Endothelial cell of umbilical vein (primary cell): ENCODE measurements at regions not wholly inside any gene's neighbourhood (a gene's known extent, or its start where the extent isn't known, plus 50 kb on each side); places are given as distances from the start of the nearest gene placed in this dataset.

Experiments used
- BruUV-seq: library from RNA; stranded (reverse); fragments of 400-500 nt; replicated peaks from 2 replicates; lab custom pipeline; 2021; lab: Mats Ljungman, UMichigan
- CTCF ChIA-PET: fragments of 300-600, 350-600 bp; sonication (Branson Sonifier 250); formaldehyde crosslinking; loops from one replicate; lab custom pipeline; 2021; ENCODE audit warnings: antibody characterized with exemption, inconsistent platforms; lab: Charles Lee
- POLR2A ChIA-PET: fragments of 300-600, 350-600 bp; sonication (Branson Sonifier 250); formaldehyde crosslinking; loops from one replicate; lab custom pipeline; 2021; ENCODE audit warnings: antibody characterized with exemption, inconsistent platforms; lab: Charles Lee
- DNase-seq: peaks from one replicate; pipeline ENCODE4 v3.0.0-alpha.2; 2011; ENCODE audit warnings: low read depth, low spot score
- FAIRE-seq: peaks from 2 replicates; lab custom pipeline; 2011; peaks lifted over from hg19 to GRCh38; lab: Jason Lieb, UNC
- H2AFZ ChIP-seq: 2 replicates; pipeline ENCODE4 v1.6.0; 2012; ENCODE audit warnings: low read depth, low read length, control low read depth, inconsistent platforms
- H3K27ac ChIP-seq: 2 replicates; pipeline ENCODE4 v1.5.1; 2011; ENCODE audit warnings: low read depth, mild to moderate bottlenecking, control low read depth, low read length, moderate library complexity; ENCODE audit not compliant: insufficient read depth
- H3K27me3 ChIP-seq, 2 experiments: 2 replicates each; pipeline versions ENCODE4 v1.6.0 to v1.6.1; 2011; ENCODE audit warnings: low read length in 2 of 2, mixed read lengths in 1 of 2; ENCODE audit not compliant: control insufficient read depth in 2 of 2, insufficient read depth in 2 of 2
- H3K36me3 ChIP-seq, 2 experiments: 2 replicates in 1 of 2; 3 replicates in 1 of 2; pipeline ENCODE4 v1.5.1; 2011; ENCODE audit warnings: low read length in 2 of 2, mild to moderate bottlenecking in 1 of 2, moderate library complexity in 1 of 2; ENCODE audit not compliant: control insufficient read depth in 2 of 2, insufficient read depth in 2 of 2; ENCODE audit errors: extremely low read depth in 1 of 2
- H3K4me1 ChIP-seq: 3 replicates; pipeline ENCODE4 v1.5.1; 2011; ENCODE audit warnings: mild to moderate bottlenecking, low read length; ENCODE audit not compliant: control insufficient read depth, insufficient read depth; ENCODE audit errors: extremely low read depth
- H3K4me2 ChIP-seq: 2 replicates; pipeline ENCODE4 v1.6.1; 2011; ENCODE audit warnings: low read length, control low read depth, mixed read lengths; ENCODE audit not compliant: insufficient read depth
- H3K4me3 ChIP-seq, 3 experiments: fragments of 200-600 bp in 1 of 3; sonication (generic), shearing (Covaris generic) in 1 of 3; replicated peaks in 1 of 3; 2 replicates each; pipeline ENCODE4 v1.5.1; 2011 to 2016; ENCODE audit warnings: control low read depth in 3 of 3, low read length in 3 of 3, mild to moderate bottlenecking in 2 of 3, inconsistent platforms in 1 of 3, low read depth in 1 of 3, moderate library complexity in 1 of 3; ENCODE audit not compliant: insufficient read depth in 1 of 3
- H3K79me2 ChIP-seq: 2 replicates; pipeline ENCODE4 v1.6.0; 2012; ENCODE audit warnings: low read length, inconsistent platforms; ENCODE audit not compliant: control insufficient read depth, insufficient read depth
- H3K9ac ChIP-seq: replicated peaks from 2 replicates; pipeline ENCODE3; 2011; ENCODE audit warnings: low read length, control low read depth; ENCODE audit not compliant: insufficient read depth; ENCODE audit errors: extremely low read depth
- H3K9me1 ChIP-seq: replicated peaks from 3 replicates; pipeline ENCODE4 v1.6.0; 2011; ENCODE audit warnings: mild to moderate bottlenecking, low read length; ENCODE audit not compliant: control insufficient read depth, insufficient read depth; ENCODE audit errors: extremely low read depth
- H3K9me3 ChIP-seq: replicated peaks from 2 replicates; pipeline ENCODE4 v1.5.1; 2012; ENCODE audit warnings: low read length, inconsistent platforms; ENCODE audit not compliant: control insufficient read depth, insufficient read depth
- H4K20me1 ChIP-seq: replicated peaks from 2 replicates; pipeline ENCODE3; 2011; ENCODE audit warnings: mild to moderate bottlenecking, low read length; ENCODE audit not compliant: control insufficient read depth, insufficient read depth; ENCODE audit errors: extremely low read depth
- CTCF ChIP-seq, 2 donors: IDR thresholded peaks; 1 replicate in 1 of 2; 2 replicates in 1 of 2; pipeline ENCODE4 v1.5.1; 2011; ENCODE audit warnings: low read length in 2 of 2, mild to moderate bottlenecking in 2 of 2, moderate library complexity in 2 of 2, control low read depth in 1 of 2, inconsistent platforms in 1 of 2, low read depth in 1 of 2; ENCODE audit not compliant: insufficient read depth in 1 of 2; ENCODE audit errors: extremely low read depth in 1 of 2
- EZH2 ChIP-seq: IDR thresholded peaks from 2 replicates; pipeline ENCODE4 v1.6.1; 2012; ENCODE audit warnings: borderline replicate concordance, low read depth, mild to moderate bottlenecking, moderate library complexity, low read length, inconsistent platforms; ENCODE audit not compliant: severe bottlenecking
- FOS ChIP-seq: IDR thresholded peaks from 2 replicates; pipeline ENCODE4 v1.6.1; 2011; ENCODE audit warnings: mild to moderate bottlenecking, low read length, moderate library complexity, borderline replicate concordance; ENCODE audit not compliant: insufficient read depth
- GATA2 ChIP-seq: IDR thresholded peaks from 2 replicates; pipeline ENCODE4 v1.7.0; 2011; ENCODE audit warnings: low read depth, mild to moderate bottlenecking, moderate library complexity, mixed read lengths, low read length; ENCODE audit not compliant: insufficient read length, insufficient read depth
- JUN ChIP-seq: IDR thresholded peaks from 2 replicates; pipeline ENCODE4 v1.6.1; 2011; ENCODE audit warnings: borderline replicate concordance, low read depth; ENCODE audit not compliant: insufficient read length, insufficient read depth
- MAX ChIP-seq: IDR thresholded peaks from 2 replicates; pipeline ENCODE4 v1.6.1; 2011; ENCODE audit not compliant: insufficient read depth, insufficient read length
- MYC ChIP-seq: IDR thresholded peaks from one replicate; pipeline ENCODE4 v1.6.1; 2011; ENCODE audit warnings: mild to moderate bottlenecking, low read depth, low read length
- POLR2A ChIP-seq: IDR thresholded peaks from 2 replicates; pipeline ENCODE4 v1.6.1; 2012; ENCODE audit warnings: low read depth, mild to moderate bottlenecking, control low read depth, low read length
- POLR2AphosphoS5 ChIP-seq: IDR thresholded peaks from 2 replicates; pipeline ENCODE4 v1.6.1; 2012; ENCODE audit warnings: low read depth, mild to moderate bottlenecking, control low read depth, low read length, moderate library complexity; ENCODE audit not compliant: insufficient read depth
- dilution Hi-C: fragments of 300-500 bp; cut with MboI; formaldehyde crosslinking; loops from one replicate; pipeline ENCODE4 v1.15.0; 2019; ENCODE audit warnings: low sequenced_read_pairs; ENCODE audit not compliant: extremely low pct_ligation_motif_present
- intact Hi-C: fragments of 100-400 bp; cut with micrococcal nuclease; formaldehyde crosslinking; loops from one replicate; pipeline ENCODE4 v1.10.0; 2022

GRCh38 chr5:176171171-176171760 lies 67.0 kb upstream of the SIMC1 start:
- no peak overlapping the region for H3K27ac ChIP-seq
- H3K4me3 ChIP-seq: no peak overlapping the region
- H3K9me1 ChIP-seq: no peaks in the 10 kb centered on the region
- no peak for TF ChIP-seq MAX
- TF ChIP-seq POLR2A: no peak
- dilution Hi-C loops: no loop called here
- H4K20me1 ChIP-seq: no peaks in the 10 kb centered on the region
- H3K4me2 ChIP-seq: no peak overlapping the region
- DNase-seq (no peak), FAIRE-seq (no peak)
- no peaks in the 10 kb centered on the region for H3K79me2 ChIP-seq
- no peaks in the 10 kb centered on the region for H3K36me3 ChIP-seq
- no TSS peak for BruUV-seq
- H3K9me3 ChIP-seq: no peaks in the 10 kb centered on the region
- ChIA-PET POLR2A (no interaction called here), CTCF (no interaction called here)
- intact Hi-C loops: no loop called here
- no peak overlapping the region for H2AFZ ChIP-seq
- no peak overlapping the region for H3K9ac ChIP-seq
- H3K4me1 ChIP-seq: no peaks in the 10 kb centered on the region
- H3K27me3 ChIP-seq: no peaks in the 10 kb centered on the region

- H3K4me3 ChIP-seq: no peak overlapping the region
- intact Hi-C loops: no loop called here
- FAIRE-seq: no peak
- dilution Hi-C loops: no loop called here
- no peaks in the 10 kb centered on the region for H3K4me1 ChIP-seq
- CTCF ChIA-PET: no interaction called here
- H3K4me2 ChIP-seq: no peak overlapping the region
- H3K9me3 ChIP-seq: no peaks in the 10 kb centered on the region
- no peak overlapping the region for H3K9ac ChIP-seq
- no peak for DNase-seq
- no peaks in the 10 kb centered on the region for H3K9me1 ChIP-seq
- no peaks in the 10 kb centered on the region for H3K79me2 ChIP-seq
- H3K27ac ChIP-seq: no peak overlapping the region
- no peaks in the 10 kb centered on the region for H3K27me3 ChIP-seq
- H2AFZ ChIP-seq: no peak overlapping the region
- TF ChIP-seq POLR2A (no peak), POLR2AphosphoS5 (no peak), CTCF (IDR thresholded peaks at IDR 0.05; ENCODE audit: extremely low read depth in 1 of 2, insufficient read depth in 1 of 2, low read depth in 1 of 2, low read length in 2 of 2) (no peak), MYC (no peak), JUN (no peak), FOS (no peak), MAX (no peak), EZH2 (no peak), GATA2 (no peak)
- POLR2A ChIA-PET: no interaction called here
- no peaks in the 10 kb centered on the region for H4K20me1 ChIP-seq
- no TSS peak for BruUV-seq
- no peaks in the 10 kb centered on the region for H3K36me3 ChIP-seq
These were observed 66.0 kb upstream of the SIMC1 start for GRCh38 chr5:176172246-176172645.
